Hypothalamus (tissue), 51 donors: ENCODE measurements at regions not wholly inside any gene's neighbourhood (a gene's known extent, or its start where the extent isn't known, plus 50 kb on each side); places are given as distances from the start of the nearest gene placed in this dataset.

Source experiments
- DNase-seq, 51 donors: peaks; one replicate each; lab custom pipeline; 2025; lab: John Stamatoyannopoulos, UW

GRCh38 chr6:41404182-41404845 is 68.9 kb downstream of the NCR2 start:
- DNase-seq, result no peak

- DNase-seq, result no peak
Observed at GRCh38 chr6:41405941-41406727, 70.7 kb downstream of the NCR2 start.

- no peak for DNase-seq
Observed at GRCh38 chr6:41406728-41407489, 71.5 kb downstream of the NCR2 start.

DNA sequence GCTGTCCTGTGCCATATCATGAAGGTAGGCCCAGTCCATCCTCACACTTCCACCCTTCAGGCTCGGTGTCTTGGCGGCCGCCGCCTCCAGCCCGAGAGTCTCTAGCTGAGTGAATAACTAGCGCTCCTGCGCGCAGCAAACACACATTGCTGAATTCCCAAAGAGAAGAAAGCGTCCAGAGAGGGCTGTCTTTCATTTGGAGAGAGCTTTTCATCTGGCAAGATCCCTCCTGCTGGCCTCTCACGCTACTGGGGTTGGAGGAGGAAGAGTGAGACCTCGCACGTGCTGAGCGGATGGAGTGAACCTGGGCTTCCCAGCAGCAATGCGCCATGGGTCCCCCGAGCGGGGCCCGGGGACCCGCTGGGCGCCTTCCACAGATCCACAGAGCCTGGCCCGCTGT is 73.2 kb downstream of the NCR2 start:
- no peak for DNase-seq

DNA sequence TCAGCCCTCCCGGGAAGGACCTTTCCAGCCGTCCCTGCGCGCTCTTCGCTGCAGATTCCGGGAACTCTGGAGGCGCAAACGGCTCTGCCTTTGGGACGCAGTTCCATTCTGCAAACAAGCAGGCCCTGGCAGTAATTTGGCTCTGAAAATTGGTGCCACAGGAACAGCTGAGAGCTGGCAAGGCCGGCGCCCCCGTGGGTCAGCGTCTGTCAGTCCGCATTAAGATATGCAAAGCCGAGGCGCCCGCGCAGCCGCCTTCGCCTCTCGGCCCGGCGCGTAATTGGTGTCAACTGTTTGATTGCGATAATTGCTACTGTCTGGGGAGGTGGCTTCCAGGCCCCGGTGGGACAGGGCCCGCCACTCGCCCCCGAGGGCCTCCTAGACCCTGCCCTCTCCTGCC is 73.6 kb downstream of the NCR2 start:
- DNase-seq, result no peak

- no peak for DNase-seq
Observed at GRCh38 chr6:41409489-41409888, 74.1 kb downstream of the NCR2 start.

GRCh38 chr6:41411961-41412360 is 76.6 kb downstream of the NCR2 start:
- no peak for DNase-seq

DNA sequence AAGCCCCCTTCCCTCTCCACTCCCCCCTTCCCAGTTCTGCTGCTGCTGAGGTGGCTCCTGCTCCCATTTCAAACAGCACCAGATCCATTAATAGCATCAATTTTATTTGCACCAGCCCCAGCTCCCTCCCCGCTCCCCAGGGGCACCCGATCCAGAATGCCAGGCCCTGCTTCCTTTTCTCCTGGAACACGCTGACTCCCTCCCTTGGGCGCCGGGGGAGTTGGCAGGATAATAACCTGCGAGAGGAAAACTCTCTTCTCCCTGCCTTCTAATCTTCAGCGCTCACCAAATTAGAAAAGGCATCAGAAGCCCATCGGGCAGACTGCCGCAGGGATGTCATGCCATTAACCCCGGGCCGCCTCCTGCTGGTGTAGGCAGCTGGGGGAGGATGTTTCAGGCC is 77.8 kb downstream of the NCR2 start:
- DNase-seq, result no peak

- DNase-seq, result no peak
Observed at GRCh38 chr6:41416501-41416837, 81.1 kb downstream of the NCR2 start.

DNA sequence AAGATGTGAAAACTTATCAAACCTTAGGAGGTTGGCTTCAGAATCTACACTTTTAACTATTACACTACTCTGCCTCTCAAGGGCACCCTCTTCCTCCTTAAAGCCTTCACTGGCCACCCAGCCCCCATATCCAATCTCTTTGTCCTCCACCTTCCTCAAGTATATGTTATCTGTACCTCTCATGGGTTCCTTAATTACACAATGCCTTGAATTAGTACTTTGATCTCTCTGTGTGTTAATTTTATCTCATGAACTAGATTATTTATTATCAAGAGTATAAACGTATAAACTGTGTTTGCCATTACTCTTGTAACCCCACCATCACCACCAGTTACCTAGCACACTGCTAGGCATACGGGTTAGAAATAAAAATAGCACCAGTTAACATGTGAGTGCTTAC is 83.3 kb downstream of the NCR2 start:
- no peak for DNase-seq

GRCh38 chr6:41419385-41419784 is 84.0 kb downstream of the NCR2 start:
- DNase-seq, result no peak

DNA sequence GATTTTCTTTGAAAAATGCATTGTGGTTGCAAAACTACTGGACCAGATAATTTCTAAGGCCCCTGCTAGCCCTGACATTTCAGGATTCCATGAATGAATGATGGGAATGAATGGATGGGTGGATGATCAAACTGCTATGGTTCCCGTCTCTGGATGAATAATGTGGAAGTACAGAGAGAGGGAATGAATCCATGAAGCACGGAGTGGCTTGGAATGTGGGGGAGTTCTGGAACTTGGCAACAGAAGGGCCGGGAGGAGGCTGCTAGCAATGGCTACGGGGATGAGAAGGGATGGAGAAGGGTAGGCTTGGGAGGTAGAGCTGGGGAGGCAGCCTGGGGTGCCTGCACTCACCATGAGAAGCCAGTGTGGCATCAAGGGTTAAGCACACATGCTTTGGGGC is 84.8 kb downstream of the NCR2 start:
- no peak for DNase-seq

- no peak for DNase-seq
Observed at GRCh38 chr6:41422161-41422560, 86.8 kb downstream of the NCR2 start.

DNA sequence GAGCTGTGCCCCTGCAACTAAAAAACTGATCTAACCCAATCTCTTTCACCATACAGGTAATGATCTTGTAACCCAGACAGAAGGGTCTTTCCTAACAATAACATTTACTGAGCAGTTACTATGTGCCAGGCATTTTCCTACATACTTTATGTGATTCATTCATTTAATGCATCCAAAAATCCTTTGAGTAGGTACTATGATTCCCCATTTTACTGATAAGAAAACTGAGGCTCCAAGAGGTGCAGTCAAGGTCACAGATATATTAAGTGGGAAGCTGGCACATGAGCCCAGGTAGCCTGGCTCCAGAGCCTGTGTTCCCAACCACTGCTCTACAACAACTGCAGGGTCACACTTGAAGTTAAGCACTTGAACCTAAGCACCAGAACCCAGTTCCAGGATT is 87.6 kb downstream of the NCR2 start:
- no peak for DNase-seq

DNA sequence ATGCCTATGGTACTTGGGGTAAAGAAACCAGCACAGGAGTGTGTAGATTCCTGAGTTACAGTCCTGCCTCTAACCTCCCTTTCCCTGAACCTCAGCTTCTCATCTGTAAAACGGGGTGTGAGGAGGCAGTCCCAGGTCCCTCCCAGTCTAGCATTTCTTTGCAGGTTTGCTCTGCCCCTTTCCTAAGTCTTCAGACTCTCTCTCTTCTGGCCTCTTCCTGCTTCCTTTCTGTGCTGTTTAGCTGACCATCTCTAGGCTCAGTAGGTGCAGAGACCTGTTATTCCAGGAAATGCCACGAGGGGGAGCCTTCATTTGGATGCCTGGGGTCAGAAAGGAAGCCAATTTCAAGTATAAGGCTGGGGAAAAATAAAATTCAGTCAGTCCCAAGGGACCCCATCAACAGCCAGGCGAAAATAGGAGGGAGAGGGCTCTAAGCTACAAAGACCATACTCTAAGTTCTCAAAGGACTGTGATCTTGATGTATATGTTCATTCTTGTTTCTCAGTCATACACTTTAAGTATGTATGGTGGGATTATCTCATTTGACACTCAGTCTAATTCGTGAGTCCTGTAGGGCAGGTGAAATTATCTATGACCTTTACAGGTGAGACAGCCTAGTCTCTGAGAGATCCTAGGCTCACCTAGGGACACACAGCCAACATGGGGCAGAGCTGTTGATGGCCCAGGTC is 89.1 kb downstream of the NCR2 start:
- DNase-seq, result peak in 48 of 51 donors; percentile 4 to 92 (median 64)

DNA sequence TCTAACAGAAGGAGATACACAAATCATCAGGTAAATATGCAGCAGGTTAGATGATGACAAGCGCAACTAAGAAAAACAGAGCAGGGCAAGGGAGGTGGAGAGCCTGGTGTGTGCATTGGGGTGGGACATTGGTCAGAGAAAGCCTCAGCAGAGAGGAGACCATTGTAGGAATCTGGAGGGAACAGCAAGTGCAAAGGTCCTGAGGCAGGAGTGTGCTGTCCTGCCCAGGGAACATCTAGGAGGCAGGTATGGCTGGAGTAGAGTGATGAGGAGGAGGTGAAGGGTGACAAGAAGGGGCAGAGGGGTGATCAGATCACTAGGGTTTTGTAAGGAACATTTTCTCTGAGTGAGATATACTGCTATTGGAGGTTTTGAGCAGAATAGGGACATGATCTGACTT is 90.1 kb downstream of the NCR2 start:
- DNase-seq, result no peak

- DNase-seq, result no peak
Observed at GRCh38 chr6:41426438-41426851, 91.0 kb downstream of the NCR2 start.

GRCh38 chr6:41426888-41427641 is 91.7 kb downstream of the NCR2 start:
- peak in 1 of 51 donors; percentile 14 for DNase-seq

GRCh38 chr6:41427642-41428335 is 92.4 kb downstream of the NCR2 start:
- peak in 34 of 51 donors; percentile 8 to 72 (median 33) for DNase-seq
